Gastrocnemius medialis (tissue), 4 donors: ENCODE measurements at regions not wholly inside any gene's neighbourhood (a gene's known extent, or its start where the extent isn't known, plus 50 kb on each side); places are given as distances from the start of the nearest gene placed in this dataset.

Experiments
- POLR2A ChIP-seq, 2 donors: fragments of 450-650 bp; IDR thresholded peaks; one replicate each; pipeline ENCODE4 v1.6.1; 2017; ENCODE audit warnings: antibody characterized with exemption in 2 of 2, mild to moderate bottlenecking in 2 of 2, moderate library complexity in 2 of 2
- TF ChIP-seq, protein P1 (sequence below), 5 experiments: fragments of 450-650 bp in 3 of 5; fragments of 200-600 bp in 2 of 5; sonication (generic) in 2 of 5; IDR thresholded peaks in 4 of 5; conservative IDR thresholded peaks in 1 of 5; 1 replicate in 4 of 5; 2 replicates in 1 of 5; pipeline ENCODE4 v1.5.1; 2016 to 2019; ENCODE audit warnings: antibody characterized with exemption in 5 of 5, mild to moderate bottlenecking in 3 of 5, moderate library complexity in 3 of 5

DNA sequence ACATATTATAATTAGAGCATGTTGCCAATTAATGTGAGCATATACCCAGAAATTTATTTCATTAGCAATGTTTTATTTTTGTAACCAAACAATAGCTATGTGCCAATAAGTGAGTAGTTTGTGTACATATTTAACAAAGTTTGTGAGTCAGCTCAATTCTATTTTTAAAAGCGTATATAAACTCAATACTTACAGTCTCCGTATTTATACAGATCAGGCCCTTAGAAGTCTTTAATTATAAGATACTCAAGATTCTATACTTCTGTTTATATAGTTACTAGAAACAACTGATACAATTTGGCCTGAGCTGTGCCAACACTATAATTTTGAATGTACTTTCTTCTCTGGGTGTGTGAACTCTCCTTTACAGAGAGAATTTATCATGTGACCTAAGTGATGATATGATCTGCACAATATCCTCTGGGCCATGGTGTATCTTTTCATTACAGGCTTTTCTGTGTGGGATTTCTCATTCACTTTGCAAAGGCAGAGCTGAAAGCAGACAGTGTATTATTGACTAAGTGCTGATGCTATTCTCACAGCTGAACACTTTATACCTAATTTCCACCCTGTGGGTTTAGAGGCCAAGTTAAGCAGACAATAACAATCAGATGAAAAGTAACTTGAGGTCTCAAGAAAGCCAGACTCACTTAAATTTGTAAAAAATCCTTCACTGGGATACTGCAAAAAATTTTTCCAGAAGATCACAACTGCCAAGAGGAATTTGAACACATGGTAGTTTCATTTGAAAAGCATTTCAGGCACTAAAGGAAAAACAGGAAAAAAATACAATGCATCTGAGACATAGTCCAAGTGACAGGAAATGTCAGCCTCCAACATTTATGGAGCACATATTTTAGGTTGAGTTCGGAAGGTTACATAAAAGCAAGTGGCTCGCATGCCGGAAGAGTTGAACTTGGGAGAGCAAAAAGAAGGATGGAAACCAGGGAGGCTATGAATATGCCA, 277.9 kb upstream of the SEMA6D start:
- TF ChIP-seq, protein P1, sequence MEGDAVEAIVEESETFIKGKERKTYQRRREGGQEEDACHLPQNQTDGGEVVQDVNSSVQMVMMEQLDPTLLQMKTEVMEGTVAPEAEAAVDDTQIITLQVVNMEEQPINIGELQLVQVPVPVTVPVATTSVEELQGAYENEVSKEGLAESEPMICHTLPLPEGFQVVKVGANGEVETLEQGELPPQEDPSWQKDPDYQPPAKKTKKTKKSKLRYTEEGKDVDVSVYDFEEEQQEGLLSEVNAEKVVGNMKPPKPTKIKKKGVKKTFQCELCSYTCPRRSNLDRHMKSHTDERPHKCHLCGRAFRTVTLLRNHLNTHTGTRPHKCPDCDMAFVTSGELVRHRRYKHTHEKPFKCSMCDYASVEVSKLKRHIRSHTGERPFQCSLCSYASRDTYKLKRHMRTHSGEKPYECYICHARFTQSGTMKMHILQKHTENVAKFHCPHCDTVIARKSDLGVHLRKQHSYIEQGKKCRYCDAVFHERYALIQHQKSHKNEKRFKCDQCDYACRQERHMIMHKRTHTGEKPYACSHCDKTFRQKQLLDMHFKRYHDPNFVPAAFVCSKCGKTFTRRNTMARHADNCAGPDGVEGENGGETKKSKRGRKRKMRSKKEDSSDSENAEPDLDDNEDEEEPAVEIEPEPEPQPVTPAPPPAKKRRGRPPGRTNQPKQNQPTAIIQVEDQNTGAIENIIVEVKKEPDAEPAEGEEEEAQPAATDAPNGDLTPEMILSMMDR (IDR thresholded peaks at IDR 0.05 in 4 of 5, conservative IDR thresholded peaks at IDR 0.05 in 1 of 5): no peak
- no peak for TF ChIP-seq POLR2A (IDR thresholded peaks at IDR 0.05)
